GM23338 (cell line): ENCODE measurements at regions not wholly inside any gene's neighbourhood (a gene's known extent, or its start where the extent isn't known, plus 50 kb on each side); places are given as distances from the start of the nearest gene placed in this dataset.

Experiments used
- ATAC-seq: fragments of 200-7000 bp; cut with Tn5 transposase; 3 replicates; pipeline ENCODE4 v1.9.1; 2020
- DNase-seq: peaks from one replicate; pipeline ENCODE4 v3.0.0-alpha.2; 2015; ENCODE audit warnings: low spot score
- H2AFZ ChIP-seq: fragments of 200-600 bp; sonication (generic); 2 replicates; pipeline ENCODE4 v1.8.0; 2016; ENCODE audit warnings: antibody characterized with exemption, mild to moderate bottlenecking, moderate library complexity
- H3F3A ChIP-seq: fragments of 200-600 bp; sonication (generic); replicated peaks from 2 replicates; pipeline ENCODE4 v1.8.0; 2017; ENCODE audit warnings: antibody characterized with exemption, mixed run types, low read depth
- H3K27ac ChIP-seq: fragments of 200-600 bp; sonication (generic); 2 replicates; pipeline ENCODE4 v1.6.1; 2016; ENCODE audit warnings: low read depth
- H3K27me3 ChIP-seq: fragments of 200-600 bp; sonication (generic); 2 replicates; pipeline ENCODE4 v1.8.0; 2016; ENCODE audit warnings: mild to moderate bottlenecking, mixed run types, moderate library complexity; ENCODE audit not compliant: insufficient read depth
- H3K36me3 ChIP-seq: fragments of 200-600 bp; sonication (generic); 2 replicates; pipeline ENCODE4 v1.8.0; 2016; ENCODE audit warnings: mild to moderate bottlenecking; ENCODE audit not compliant: insufficient read depth
- H3K4me1 ChIP-seq: fragments of 200-600 bp; sonication (generic); 2 replicates; pipeline ENCODE4 v1.8.0; 2016; ENCODE audit warnings: mild to moderate bottlenecking, moderate library complexity; ENCODE audit not compliant: insufficient read depth
- H3K4me2 ChIP-seq: fragments of 200-600 bp; sonication (generic); 2 replicates; pipeline ENCODE4 v1.7.1; 2017; ENCODE audit warnings: mixed run types
- H3K4me3 ChIP-seq: fragments of 200-600 bp; sonication (generic); 2 replicates; pipeline ENCODE4 v1.6.1; 2016; ENCODE audit warnings: mixed run types
- H3K79me2 ChIP-seq: fragments of 200-600 bp; sonication (generic); replicated peaks from 2 replicates; pipeline ENCODE4 v1.8.0; 2017; ENCODE audit warnings: mild to moderate bottlenecking; ENCODE audit not compliant: insufficient read depth
- H3K9me2 ChIP-seq: fragments of 200-600 bp; sonication (generic); 2 replicates; pipeline ENCODE4 v1.8.0; 2017; ENCODE audit not compliant: insufficient read depth
- H4K20me1 ChIP-seq: fragments of 200-600 bp; sonication (generic); replicated peaks from 2 replicates; pipeline ENCODE4 v1.8.0; 2017; ENCODE audit warnings: mild to moderate bottlenecking; ENCODE audit not compliant: insufficient read depth
- H3K27ac Mint-ChIP-seq: 2 replicates; pipeline ENCODE4 v1.8.0; 2020; ENCODE audit warnings: inconsistent platforms, mild to moderate bottlenecking, moderate library complexity, mixed read lengths
- H3K27me3 Mint-ChIP-seq: 3 replicates; pipeline ENCODE4 v1.8.0; 2022; ENCODE audit warnings: low read depth, mild to moderate bottlenecking, moderate library complexity, mixed read lengths, inconsistent platforms; ENCODE audit not compliant: insufficient read depth, poor library complexity
- H3K36me3 Mint-ChIP-seq: 3 replicates; pipeline ENCODE4 v1.8.0; 2021; ENCODE audit warnings: low read depth, mild to moderate bottlenecking, inconsistent platforms, moderate library complexity, mixed read lengths
- H3K4me1 Mint-ChIP-seq: 3 replicates; pipeline ENCODE4 v1.8.0; 2020; ENCODE audit warnings: mild to moderate bottlenecking, inconsistent platforms, mixed read lengths
- H3K4me3 Mint-ChIP-seq: 3 replicates; pipeline ENCODE4 v1.8.0; 2021; ENCODE audit warnings: moderate library complexity, mild to moderate bottlenecking, inconsistent platforms, mixed read lengths
- H3K9me3 Mint-ChIP-seq: 3 replicates; pipeline ENCODE4 v1.8.0; 2020; ENCODE audit warnings: moderate library complexity, mild to moderate bottlenecking, inconsistent platforms, mixed read lengths
- EZH2 ChIP-seq: fragments of 200-600 bp; sonication (generic); IDR thresholded peaks from one replicate; pipeline ENCODE4 v1.8.0; 2017; ENCODE audit warnings: antibody characterized with exemption, mild to moderate bottlenecking, low read depth; ENCODE audit not compliant: unreplicated experiment
- EZH2phosphoT487 ChIP-seq: fragments of 200-600 bp; sonication (generic); IDR thresholded peaks from one replicate; pipeline ENCODE4 v1.8.1; 2018; ENCODE audit warnings: antibody characterized with exemption; ENCODE audit not compliant: unreplicated experiment
- JUNB ChIP-seq: IDR thresholded peaks from one replicate; pipeline ENCODE4 v1.6.1; 2016; ENCODE audit warnings: antibody characterized with exemption; ENCODE audit not compliant: unreplicated experiment
- STAT1 ChIP-seq: IDR thresholded peaks from one replicate; pipeline ENCODE4 v1.6.1; 2016; ENCODE audit warnings: antibody characterized with exemption; ENCODE audit not compliant: unreplicated experiment
- ZNF114 ChIP-seq: fragments of 250-450 bp; sonication (Bioruptor Pico); IDR thresholded peaks from 2 replicates; pipeline ENCODE4 v1.5.0; 2020; ENCODE audit warnings: mild to moderate bottlenecking, moderate library complexity
- TF ChIP-seq, protein P1 (sequence below): fragments of 250-450 bp; sonication (Bioruptor Pico); IDR thresholded peaks from 2 replicates; pipeline ENCODE4 v1.5.0; 2020; ENCODE audit warnings: mild to moderate bottlenecking, moderate library complexity
- TF ChIP-seq, protein P2 (sequence below): IDR thresholded peaks from one replicate; pipeline ENCODE4 v1.6.1; 2018; ENCODE audit warnings: antibody characterized with exemption; ENCODE audit not compliant: unreplicated experiment

DNA sequence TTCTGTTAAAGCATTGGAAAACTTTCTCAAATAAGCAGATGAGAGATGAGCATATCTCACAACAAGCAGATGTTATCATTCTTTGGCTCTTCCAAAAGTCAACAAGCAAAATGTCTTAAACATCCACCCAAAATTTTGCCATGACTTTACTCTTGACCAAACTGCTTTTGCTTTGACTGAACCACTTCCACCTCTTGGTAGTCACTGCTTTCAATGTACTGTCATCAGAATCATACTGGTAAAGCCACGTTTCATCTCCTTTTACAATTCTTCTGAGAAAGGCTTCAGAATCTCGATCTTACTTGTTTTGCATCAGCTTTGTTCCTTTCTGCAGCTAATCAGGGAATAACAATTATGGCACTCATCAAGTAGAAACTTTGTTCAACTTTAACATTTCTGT, 498.5 kb upstream of the GJE1 start (continued):
- TF ChIP-seq, protein P1, sequence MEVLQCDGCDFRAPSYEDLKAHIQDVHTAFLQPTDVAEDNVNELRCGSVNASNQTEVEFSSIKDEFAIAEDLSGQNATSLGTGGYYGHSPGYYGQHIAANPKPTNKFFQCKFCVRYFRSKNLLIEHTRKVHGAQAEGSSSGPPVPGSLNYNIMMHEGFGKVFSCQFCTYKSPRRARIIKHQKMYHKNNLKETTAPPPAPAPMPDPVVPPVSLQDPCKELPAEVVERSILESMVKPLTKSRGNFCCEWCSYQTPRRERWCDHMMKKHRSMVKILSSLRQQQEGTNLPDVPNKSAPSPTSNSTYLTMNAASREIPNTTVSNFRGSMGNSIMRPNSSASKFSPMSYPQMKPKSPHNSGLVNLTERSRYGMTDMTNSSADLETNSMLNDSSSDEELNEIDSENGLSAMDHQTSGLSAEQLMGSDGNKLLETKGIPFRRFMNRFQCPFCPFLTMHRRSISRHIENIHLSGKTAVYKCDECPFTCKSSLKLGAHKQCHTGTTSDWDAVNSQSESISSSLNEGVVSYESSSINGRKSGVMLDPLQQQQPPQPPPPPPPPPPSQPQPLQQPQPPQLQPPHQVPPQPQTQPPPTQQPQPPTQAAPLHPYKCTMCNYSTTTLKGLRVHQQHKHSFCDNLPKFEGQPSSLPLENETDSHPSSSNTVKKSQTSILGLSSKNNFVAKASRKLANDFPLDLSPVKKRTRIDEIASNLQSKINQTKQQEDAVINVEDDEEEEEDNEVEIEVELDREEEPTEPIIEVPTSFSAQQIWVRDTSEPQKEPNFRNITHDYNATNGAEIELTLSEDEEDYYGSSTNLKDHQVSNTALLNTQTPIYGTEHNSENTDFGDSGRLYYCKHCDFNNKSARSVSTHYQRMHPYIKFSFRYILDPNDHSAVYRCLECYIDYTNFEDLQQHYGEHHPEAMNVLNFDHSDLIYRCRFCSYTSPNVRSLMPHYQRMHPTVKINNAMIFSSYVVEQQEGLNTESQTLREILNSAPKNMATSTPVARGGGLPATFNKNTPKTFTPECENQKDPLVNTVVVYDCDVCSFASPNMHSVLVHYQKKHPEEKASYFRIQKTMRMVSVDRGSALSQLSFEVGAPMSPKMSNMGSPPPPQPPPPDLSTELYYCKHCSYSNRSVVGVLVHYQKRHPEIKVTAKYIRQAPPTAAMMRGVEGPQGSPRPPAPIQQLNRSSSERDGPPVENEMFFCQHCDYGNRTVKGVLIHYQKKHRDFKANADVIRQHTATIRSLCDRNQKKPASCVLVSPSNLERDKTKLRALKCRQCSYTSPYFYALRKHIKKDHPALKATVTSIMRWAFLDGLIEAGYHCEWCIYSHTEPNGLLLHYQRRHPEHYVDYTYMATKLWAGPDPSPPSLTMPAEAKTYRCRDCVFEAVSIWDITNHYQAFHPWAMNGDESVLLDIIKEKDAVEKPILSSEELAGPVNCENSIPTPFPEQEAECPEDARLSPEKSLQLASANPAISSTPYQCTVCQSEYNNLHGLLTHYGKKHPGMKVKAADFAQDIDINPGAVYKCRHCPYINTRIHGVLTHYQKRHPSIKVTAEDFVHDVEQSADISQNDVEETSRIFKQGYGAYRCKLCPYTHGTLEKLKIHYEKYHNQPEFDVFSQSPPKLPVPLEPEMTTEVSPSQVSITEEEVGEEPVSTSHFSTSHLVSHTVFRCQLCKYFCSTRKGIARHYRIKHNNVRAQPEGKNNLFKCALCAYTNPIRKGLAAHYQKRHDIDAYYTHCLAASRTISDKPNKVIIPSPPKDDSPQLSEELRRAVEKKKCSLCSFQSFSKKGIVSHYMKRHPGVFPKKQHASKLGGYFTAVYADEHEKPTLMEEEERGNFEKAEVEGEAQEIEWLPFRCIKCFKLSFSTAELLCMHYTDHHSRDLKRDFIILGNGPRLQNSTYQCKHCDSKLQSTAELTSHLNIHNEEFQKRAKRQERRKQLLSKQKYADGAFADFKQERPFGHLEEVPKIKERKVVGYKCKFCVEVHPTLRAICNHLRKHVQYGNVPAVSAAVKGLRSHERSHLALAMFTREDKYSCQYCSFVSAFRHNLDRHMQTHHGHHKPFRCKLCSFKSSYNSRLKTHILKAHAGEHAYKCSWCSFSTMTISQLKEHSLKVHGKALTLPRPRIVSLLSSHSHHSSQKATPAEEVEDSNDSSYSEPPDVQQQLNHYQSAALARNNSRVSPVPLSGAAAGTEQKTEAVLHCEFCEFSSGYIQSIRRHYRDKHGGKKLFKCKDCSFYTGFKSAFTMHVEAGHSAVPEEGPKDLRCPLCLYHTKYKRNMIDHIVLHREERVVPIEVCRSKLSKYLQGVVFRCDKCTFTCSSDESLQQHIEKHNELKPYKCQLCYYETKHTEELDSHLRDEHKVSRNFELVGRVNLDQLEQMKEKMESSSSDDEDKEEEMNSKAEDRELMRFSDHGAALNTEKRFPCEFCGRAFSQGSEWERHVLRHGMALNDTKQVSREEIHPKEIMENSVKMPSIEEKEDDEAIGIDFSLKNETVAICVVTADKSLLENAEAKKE (CRISPR knock-in tag) = no peak
- TF ChIP-seq EZH2phosphoT487 (no peak), ZNF114 (no peak), JUNB (no peak), STAT1 (no peak), EZH2 (no peak)

DNA sequence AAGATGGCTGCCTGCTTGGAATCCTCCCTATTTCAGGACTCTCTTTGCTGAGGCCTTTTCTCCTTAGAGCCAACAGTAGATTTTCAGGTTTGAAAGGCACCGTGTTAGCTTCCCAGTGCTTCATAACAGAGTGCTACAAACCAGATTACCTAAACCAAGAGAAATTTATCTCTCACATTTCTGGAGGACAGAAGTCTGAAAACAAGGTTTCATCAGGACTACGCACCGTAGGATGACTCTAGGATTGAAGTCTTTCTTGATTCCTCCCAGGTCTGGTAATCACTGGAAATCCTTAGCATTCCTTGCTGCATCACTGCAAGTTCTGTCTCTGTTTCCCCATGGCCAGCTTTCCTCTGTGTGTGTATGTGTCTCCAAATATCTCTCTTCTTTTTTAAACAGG, 508.4 kb upstream of the GJE1 start:
- no peak overlapping the region for H3K4me2 ChIP-seq
- no peaks in the 10 kb centered on the region for H3F3A ChIP-seq
- TF ChIP-seq EZH2phosphoT487 (no peak), STAT1 (no peak)
- TF ChIP-seq, protein P2, sequence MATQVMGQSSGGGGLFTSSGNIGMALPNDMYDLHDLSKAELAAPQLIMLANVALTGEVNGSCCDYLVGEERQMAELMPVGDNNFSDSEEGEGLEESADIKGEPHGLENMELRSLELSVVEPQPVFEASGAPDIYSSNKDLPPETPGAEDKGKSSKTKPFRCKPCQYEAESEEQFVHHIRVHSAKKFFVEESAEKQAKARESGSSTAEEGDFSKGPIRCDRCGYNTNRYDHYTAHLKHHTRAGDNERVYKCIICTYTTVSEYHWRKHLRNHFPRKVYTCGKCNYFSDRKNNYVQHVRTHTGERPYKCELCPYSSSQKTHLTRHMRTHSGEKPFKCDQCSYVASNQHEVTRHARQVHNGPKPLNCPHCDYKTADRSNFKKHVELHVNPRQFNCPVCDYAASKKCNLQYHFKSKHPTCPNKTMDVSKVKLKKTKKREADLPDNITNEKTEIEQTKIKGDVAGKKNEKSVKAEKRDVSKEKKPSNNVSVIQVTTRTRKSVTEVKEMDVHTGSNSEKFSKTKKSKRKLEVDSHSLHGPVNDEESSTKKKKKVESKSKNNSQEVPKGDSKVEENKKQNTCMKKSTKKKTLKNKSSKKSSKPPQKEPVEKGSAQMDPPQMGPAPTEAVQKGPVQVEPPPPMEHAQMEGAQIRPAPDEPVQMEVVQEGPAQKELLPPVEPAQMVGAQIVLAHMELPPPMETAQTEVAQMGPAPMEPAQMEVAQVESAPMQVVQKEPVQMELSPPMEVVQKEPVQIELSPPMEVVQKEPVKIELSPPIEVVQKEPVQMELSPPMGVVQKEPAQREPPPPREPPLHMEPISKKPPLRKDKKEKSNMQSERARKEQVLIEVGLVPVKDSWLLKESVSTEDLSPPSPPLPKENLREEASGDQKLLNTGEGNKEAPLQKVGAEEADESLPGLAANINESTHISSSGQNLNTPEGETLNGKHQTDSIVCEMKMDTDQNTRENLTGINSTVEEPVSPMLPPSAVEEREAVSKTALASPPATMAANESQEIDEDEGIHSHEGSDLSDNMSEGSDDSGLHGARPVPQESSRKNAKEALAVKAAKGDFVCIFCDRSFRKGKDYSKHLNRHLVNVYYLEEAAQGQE = no peak

More for the DNA sequence above, 508.4 kb upstream of the GJE1 start:
- H3K9me3 Mint-ChIP-seq = peaks cover 3% of the 10 kb centered on the region; the same call in 2 of the 3 replicates
- Histone ChIP-seq H4K20me1 (no peaks in the 10 kb centered on the region), H3K36me3 (no peaks in the 10 kb centered on the region), H3K79me2 (no peaks in the 10 kb centered on the region), H3K4me3 (no peak overlapping the region), H3K27ac (no peak overlapping the region), H3K4me1 (no peaks in the 10 kb centered on the region), H2AFZ (no peak overlapping the region), H3K27me3 (no peaks in the 10 kb centered on the region), H3K9me2 (peaks cover 18% of the 10 kb centered on the region)
- no peak overlapping the region for H3K27ac Mint-ChIP-seq
- DNase-seq = no peak
- peaks cover 4% of the 10 kb centered on the region; the same call in 1 of the 3 replicates for H3K36me3 Mint-ChIP-seq
- H3K4me1 Mint-ChIP-seq = no peaks in the 10 kb centered on the region
- no peak overlapping the region for H3K4me3 Mint-ChIP-seq
- ATAC-seq = no peak
- no peaks in the 10 kb centered on the region for H3K27me3 Mint-ChIP-seq
